DMS 273 treated with DMSO at 0.1 percent for 48 hours (cell line): ENCODE measurements at regions not wholly inside any gene's neighbourhood (a gene's known extent, or its start where the extent isn't known, plus 50 kb on each side); places are given as distances from the start of the nearest gene placed in this dataset.
"Not testable (repeated sequence)": the region's sequence is repeated elsewhere in the genome, so short reads cannot be mapped to it uniquely, and the experiment has no call there.

Experiments
- DNase-seq: peaks from one replicate; lab custom pipeline; 2025; lab: John Stamatoyannopoulos, UW

DNA sequence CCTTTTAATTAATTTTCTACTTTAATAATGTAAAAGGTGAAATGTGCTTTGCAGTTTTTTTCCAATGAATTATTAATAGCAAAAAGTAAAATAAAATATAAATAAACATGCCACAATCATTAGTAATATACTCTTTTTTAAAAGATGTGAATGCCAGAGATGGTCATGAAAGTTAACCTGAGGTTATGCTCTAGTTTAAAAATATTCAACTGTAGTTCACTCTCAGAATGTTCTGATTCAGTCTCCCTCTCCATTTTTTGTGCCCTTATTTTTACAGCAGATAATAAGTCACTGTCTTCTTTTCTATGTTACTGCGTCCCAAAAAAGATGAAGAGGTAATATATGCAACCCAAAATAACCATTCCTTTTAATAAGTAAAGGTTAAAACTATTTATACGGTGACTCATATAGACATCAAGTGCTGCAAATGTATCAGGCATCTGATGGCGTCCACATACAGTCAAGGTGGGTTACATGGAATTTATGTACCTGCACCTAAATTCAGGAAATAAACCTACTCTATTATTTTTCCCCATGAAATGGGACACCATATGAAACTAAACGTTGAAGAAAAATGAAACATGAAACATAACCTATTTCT lies 153.6 kb upstream of the ZNF804A start:
- no peak for DNase-seq

- peak; percentile 9 for DNase-seq
These were observed 148.6 kb upstream of the ZNF804A start for GRCh38 chr2:184449760-184450159.

GRCh38 chr2:184452907-184453306 lies 145.4 kb upstream of the ZNF804A start:
- no peak for DNase-seq

DNA sequence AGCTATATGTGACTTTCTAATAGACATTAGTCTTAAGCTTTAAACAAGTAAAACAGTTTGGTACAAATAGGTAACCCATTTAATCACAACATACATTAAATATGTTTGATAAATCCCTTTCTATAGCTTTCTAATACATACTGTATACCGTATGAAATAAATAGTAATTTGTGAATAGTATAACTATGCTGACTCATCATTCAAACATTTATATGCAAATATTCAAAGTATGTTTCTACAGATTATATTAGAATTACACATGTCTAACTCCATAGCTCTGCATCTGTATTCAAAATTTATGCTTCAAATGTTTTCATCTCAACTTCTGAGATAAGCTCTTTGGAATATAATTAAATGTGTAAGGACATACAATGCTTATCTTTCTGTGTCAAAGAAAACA lies 142.7 kb upstream of the ZNF804A start:
- DNase-seq = no peak

DNA sequence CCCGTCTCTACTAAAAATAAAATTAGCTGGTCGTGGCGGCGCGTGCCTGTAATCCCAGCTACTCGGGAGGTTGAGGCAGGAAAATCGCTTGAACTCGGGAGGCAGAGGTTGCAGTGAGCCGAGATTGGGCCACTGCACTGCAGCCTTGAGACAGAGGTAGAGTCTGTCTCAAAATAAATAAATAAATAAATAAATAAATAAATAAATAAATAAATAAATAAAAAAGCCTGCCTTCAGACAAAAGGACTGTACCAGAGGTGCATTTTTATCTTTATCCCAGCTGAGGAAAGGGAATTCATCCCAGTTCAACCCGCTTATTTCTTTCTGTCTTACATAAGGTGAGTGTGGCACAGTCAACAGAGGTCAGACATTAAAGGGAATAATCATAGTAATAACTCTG lies 141.6 kb upstream of the ZNF804A start:
- DNase-seq = not testable (repeated sequence)

DNA sequence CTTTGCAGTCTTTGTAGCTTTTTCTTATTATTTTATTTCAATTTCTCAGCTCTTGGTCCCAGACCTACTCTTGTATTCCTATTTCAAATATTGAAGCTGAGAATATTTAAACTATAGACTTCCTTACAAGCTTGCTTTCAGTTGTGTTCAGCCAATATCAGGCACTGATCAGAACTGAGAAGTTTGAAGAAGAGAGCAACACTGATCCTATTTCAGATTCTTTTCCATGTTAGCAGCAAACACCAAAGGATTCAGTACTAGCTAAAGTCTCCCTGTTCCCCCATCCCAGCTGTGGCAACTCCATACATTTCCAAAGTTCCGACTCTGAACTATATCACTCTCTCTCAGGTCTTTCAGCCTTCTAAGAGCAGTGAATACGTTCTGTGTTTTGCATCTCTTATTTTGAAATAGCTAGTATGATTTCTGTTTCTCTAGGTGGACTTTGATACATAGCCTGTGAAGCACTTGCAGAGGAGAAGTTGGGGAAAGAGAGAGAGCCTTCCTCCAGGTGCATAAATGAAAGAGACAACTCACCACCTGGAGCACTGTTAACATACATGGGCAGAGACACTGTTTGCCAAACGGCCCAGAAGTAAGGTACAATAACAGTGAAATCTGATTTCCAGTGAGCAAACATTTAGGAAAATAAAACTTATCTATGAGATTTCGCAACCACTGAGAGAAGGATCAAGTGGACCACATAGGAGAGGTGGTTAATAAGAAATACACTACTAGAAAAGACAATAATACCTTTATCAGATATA lies 135.0 kb upstream of the ZNF804A start:
- DNase-seq = no peak

- no peak for DNase-seq
These were observed 134.5 kb upstream of the ZNF804A start for GRCh38 chr2:184463866-184464248.

DNA sequence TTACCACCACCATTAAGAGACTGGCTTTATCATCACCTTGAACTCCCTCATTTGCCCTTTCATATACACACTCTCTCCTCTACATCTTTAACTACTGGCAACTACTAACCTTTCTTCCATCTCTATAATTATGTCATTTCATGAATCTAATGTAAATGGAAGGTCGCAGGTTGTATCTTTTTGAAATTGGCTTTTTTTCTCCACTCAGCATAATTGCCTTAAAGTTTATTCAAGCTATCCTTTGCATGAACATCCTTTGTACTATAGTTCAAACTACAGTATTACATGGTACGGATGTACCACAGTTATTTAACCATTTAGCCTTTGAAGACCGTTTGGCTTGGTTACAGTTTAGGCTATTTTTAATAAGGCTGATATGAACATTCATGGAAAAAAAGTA lies 129.5 kb upstream of the ZNF804A start:
- no peak for DNase-seq

DNA sequence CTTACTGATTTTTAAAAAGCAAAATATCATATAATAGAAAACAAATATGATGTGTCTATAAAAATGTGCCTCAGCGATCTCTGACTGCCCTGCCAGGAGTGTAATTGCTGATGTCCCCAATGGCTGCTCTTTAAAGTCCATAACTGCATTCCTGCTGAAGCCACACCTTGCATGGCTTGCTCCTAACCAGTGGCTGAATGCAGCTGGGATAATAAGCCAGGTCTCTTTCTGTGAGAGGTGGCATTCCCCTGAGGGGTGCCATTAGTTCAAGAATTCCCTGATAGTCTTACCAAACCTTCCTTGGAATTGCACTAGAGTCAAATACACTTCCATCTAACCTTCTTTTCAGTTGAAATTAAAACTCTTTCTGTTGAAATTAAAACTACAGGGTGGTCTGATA lies 125.8 kb upstream of the ZNF804A start:
- DNase-seq = no peak

DNA sequence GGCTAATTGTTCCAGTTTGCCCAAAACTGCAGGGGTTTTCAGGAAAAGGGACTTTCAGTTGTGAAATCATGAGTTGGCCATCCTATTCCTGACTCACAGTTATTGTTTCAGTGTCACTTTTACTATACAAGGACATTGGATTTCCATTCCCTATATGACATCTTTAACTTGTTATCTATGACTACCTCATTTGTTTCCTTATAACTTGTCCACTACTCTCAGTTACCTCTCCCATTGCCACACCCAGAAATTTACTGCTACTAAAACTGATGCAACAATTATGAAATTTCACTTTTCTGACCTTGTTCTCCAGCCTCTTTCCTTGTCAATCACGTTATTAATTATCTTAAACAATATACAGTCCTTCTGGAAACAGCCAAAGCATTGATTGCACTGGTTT lies 116.5 kb upstream of the ZNF804A start:
- DNase-seq = no peak

GRCh38 chr2:184498936-184499335 lies 99.4 kb upstream of the ZNF804A start:
- DNase-seq = no peak

GRCh38 chr2:184504252-184504651 lies 94.1 kb upstream of the ZNF804A start:
- DNase-seq = no peak

DNA sequence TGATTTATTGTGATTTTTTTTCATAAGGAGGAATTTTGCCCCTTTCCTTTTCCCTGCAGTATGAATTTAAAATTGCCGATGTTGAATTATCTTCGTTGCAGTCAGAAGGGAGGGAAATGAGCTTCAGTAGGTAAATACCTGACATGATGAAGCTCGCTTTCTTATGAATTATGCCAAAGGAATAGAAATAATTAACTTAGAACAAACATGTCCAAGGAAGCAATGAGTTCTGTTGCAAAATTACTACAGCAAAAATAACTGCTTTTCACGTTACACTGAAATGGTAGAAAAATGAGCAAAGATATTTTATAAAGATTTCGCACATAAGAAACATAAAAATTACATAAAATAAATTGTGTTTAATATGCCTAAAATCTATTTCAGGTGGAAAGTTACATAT lies 91.1 kb upstream of the ZNF804A start:
- no peak for DNase-seq

DNA sequence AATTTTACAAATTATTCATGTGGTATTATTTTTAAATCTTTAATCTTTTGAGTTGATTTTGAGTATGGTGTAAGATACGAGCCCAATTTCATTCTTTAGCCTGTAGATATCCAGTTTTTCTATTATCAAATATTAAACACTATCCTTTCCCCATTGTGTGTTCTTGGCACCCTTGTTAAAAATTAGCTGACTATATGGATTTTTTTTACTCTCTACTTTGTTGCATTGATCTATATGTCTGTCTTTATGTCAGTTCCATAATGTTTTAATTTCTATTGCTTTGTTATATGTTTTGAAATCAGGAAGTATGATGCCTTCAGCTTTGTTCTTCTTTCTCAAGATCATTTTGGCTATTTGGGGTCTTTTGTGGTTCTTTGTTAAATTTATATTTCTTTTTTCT lies 80.9 kb upstream of the ZNF804A start:
- DNase-seq = no peak

DNA sequence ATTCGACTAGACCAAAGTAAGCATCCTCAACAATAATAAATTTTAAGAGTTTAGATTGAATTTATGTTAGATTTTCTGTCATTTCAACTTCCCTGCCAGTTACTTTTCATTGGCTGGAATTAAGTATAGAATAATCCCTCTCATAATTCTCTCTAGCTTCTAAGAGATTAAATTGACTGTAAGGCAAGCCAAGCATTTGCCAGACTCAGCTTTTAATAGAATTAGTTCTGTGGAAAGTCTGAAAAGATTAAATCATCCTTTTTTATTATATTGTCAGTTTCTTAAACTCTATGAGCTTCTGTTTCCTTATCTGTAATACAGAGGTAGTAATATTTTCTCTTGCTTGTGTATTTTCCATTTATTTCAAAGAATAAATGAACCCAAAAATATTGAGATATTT lies 77.9 kb upstream of the ZNF804A start:
- DNase-seq = no peak

GRCh38 chr2:184523732-184524131 lies 74.6 kb upstream of the ZNF804A start:
- no peak for DNase-seq

- DNase-seq = no peak
These were observed 73.6 kb upstream of the ZNF804A start for GRCh38 chr2:184524551-184525382.

DNA sequence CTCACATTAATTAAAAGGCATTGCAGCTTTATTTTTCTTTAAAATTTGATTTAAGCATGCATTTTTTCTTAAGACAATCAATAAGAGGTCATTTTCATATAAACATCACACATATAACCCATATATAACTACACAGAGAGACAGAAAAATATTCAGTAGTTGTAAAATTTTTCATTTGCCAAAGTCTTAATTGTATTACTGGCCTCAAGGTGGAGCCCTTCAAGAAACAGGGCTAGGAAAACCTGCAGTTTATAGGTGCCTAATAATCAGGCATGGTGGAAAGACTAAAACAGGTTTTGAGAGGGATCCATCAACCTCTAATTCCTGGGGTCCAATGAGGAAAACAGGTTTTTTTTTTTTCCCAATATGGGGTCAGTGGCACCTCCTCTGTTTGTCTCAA lies 71.3 kb upstream of the ZNF804A start:
- no peak for DNase-seq

DNA sequence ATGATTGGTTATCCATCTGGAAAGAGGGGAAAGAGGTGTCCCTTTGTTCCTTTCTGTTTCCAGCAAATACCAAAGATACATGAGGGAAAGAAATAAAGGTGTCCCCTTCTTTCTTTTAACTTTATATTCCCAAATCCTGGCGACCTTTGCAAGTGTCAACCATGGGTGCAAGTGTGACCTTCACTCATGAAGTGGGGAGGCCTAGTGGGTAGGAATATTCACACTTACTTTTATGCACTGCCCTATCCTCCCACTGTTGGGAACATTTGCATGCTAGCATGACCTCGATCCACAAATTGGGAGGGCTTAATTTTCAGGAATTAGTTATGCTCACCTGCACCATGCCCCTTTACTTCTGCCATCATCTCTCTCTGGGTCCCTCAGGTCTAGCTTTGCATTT lies 70.2 kb upstream of the ZNF804A start:
- DNase-seq = no peak

DNA sequence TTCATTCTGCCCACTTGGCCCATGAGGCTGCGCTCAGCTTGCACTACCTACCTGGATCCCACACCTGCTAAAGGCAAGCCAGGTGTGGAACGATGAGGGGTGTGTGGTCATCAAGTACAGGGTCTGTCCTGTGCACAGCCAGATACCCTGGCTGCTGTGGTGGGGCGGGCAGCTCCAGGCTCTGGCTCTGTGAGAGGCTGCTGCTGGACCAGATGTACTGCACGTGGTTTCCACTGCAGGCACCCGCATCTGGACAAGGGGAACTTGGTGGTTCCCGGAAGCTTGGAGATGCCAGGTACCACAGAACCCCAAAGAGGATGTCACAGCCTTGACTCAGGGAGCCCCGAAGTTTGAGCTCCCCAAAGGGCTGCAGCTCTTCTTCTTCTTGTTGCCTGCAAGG lies 68.1 kb upstream of the ZNF804A start:
- no peak for DNase-seq

DNA sequence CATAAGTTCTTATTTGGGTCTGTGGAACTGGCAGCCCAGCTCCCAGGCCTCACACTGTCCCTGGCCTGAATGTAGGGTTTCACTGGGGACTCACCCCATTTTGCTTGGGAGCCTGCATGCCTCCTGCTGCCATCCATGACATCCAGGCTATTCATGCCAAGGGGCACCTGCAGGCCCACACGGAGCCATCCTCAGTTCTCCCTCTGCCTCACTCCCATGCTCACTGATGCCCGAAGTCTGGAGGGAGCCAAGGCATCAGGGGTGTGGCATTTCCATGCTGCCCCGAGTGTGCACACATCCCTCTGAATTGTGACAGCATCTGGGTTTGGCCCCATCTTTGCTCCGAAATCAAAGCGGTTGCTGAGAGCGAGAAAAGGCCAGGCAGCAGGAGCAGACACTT lies 67.4 kb upstream of the ZNF804A start:
- DNase-seq = no peak

DNA sequence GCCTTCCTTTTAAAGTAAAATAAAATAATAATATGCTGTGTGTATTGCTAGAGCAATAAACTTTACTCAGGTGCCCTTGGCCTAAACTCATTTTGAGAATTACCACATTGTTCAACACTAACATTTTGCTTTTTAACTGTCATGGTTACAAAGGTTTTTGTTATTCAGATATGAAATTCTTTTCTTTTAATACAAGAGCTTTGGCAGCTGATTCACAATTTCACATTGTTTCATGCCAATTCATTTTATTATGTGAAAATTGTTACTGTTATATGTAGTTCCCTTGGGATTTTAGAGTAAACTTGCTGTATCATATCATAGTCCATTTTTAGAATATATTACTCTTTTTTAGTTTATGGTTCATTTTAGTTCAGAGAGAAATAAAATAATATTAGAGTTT lies 65.8 kb upstream of the ZNF804A start:
- no peak for DNase-seq

DNA sequence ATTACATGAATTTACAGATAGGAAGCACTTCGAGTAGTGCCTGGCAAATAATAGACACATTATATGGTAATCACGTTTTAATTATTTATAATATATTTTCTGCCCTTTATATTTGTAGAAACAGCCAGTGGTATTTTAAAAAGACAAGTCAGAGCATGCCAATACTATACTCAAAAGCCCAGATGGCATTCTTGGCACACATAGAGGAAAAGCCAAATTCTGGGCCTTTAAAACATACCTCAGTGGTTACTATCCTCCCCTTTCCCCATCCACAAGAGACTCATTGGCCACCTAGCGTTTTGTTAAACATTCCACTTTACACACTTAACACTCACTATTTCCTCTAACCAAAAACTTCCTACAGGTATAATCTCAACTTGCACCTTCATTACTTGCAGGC lies 63.3 kb upstream of the ZNF804A start:
- peak; percentile 67 for DNase-seq
